GM19397 (cell line): ENCODE measurements at regions not wholly inside any gene's neighbourhood (a gene's known extent, or its start where the extent isn't known, plus 50 kb on each side); places are given as distances from the start of the nearest gene placed in this dataset.

Experiments
- ATAC-seq: cut with Tn5 transposase; IDR thresholded peaks from one replicate; pipeline ENCODE4 v1.9.1; 2021; ENCODE audit warnings: mild to moderate bottlenecking, moderate library complexity; ENCODE audit not compliant: unreplicated experiment

DNA sequence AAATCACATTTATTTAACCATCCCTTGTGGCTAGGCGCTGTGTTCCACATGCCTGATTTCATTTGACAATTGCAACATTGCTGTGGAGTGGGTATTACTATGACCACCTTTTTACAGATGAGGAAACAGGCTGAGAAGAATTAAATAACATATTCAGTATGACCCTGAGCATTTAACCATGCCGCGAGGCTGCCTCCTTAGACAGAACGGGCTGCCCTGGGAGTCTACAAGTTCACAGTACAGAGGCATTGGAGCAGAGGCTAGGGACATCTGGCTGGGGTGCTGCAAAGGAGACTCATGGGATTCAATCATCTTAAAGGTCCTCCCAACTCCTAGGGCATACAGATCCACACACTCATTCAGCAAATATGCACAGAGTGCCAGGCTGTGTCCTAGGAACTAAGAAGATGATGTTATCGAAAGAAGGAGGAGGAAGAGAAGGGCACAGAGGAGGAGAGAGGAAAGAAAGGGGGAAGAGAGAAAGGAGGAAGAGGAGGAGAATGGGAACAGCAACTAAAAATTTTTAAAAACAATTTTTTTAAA, 164.7 kb upstream of the CCND2 start:
- ATAC-seq = no peak

DNA sequence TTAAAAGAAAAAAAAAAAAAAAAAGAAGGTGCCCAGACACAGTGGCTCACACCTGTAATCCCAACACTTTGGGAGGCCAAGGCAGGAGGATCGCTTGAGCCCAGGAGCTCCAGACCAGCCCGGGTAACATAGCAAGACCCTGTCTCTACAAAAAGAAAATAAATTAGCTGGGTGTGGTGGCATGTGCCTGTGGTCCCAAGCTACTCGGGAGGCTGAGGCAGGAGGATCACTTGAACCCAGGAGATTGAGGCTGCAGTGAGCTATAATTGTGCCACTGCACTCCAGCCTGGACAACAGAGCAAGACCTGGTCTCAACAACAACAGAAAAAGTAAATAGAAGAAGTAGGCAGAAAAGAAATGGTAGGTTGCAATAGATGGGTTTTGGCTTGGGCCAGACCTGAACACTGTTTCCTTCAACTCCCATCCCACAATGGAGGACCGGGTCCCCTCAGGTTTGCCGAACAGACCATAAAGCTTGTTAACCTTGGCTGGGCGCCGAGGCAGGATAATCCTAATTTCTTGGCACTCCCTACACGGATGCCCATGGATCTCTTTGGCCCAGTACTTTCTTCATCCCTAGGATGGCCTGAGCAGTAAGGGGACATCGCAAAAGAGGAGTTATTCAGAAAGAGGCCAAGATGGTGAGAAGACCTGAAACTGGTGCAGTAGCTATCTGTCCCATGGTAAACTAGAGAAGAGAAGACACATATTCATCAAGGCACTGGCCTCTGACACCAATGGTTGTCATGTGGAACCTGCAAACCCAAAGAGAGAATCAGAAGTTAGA, 165.5 kb upstream of the CCND2 start:
- no peak for ATAC-seq

DNA sequence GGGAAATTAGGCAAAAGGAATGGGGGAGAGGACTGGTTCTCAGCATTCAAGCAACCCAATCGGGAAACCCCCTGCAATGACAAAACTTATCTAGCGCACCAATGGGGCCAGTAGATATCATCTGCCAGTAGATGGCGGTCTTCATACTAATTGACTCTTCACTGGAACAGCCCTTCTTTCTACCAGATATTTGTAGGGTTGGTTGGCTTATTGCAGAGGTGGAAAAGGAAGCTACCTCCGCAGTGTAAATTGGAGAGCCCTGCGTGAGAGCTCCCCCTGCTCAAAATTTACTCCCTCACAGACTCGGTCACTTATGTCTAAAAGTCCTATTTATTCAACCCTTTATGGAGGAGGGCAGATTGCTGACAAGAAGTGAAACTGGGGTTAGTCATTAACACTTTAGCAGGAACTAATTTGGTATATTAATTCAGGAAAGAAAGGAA, 166.1 kb upstream of the CCND2 start:
- peak; percentile 69 for ATAC-seq

GRCh38 chr12:4106621-4107020, 166.9 kb upstream of the CCND2 start:
- ATAC-seq = no peak

- no peak for ATAC-seq
Measured at GRCh38 chr12:4104722-4105244, 168.8 kb upstream of the CCND2 start.

DNA sequence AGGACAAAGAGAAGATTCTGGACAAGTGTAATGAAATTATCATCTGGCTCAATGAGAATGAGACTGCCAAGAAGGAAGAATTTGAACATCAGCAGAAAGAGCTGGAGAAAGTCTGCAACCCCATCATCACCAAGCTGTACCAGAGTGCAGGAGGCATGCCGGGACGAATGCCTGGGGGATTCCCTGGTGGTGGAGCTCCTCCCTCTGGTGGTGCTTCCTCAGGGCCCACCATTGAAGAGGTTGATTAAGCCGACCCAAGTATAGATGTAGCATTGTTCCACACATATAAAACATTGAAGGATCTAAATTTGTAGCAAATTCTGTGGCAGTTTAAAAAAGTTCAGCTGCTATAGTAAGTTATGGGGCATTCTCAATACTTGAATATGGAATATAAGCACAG, 174.3 kb upstream of the CCND2 start:
- ATAC-seq = no peak

- ATAC-seq = no peak
Measured at GRCh38 chr12:4091016-4091743, 182.4 kb upstream of the CCND2 start.

DNA sequence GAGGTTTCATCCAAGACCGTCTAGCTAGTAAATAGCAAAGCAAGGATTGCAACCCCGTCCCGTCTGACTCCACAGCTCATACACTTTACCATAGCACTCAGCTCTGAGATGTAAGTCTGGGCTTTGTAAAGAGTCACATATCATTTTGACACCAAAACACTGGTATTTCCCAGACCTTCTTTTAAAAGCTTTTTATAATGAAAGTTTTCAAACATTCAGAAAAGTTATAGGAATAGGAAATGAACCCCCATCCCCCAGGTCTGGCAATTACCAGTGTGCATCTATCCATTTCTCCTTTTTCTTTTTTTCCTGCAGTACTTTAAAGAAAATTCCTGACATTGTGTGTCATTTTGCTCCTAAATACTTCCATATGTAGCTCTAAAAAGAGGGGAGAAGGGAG, 183.6 kb upstream of the CCND2 start:
- no peak for ATAC-seq

- ATAC-seq = no peak
Measured at GRCh38 chr12:4089121-4089606, 184.4 kb upstream of the CCND2 start.

DNA sequence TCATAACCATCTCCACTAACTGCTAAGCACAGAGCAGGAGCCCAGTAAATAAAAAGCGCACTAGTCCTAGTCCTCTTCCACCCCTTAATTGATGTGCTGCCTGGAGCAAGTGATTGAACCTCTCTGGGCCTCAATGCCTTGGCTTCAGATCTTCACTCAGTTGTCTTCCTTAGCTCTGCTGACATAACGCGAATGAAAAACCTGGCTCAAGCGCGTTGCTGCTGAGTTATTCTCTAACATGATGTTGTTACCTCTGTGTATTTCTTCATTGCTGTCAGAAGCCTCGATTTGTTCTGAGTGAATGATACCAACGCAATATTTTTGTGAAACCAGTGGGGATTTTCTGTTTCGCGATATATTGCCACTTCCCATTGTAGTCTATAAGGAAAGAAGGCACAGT, 185.1 kb upstream of the CCND2 start:
- ATAC-seq = no peak

DNA sequence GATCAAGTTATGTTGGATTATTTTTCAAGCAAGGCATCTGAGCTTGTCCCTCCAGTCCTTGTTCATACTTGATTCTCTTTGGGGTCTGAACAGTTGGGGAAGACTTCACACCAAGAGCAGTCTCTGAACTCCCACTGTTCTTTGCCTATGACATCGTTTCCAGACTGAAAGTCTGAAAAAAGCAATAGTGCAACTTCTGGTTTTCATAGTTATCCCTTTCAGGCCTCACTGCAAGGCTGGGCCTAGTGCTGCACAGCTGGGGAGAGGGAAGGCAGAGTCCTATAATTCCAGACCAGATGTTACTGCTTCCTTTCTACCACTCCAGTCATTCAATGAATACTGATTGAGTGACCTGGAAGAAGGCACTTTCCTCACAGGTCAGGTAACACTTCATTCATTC, 187.1 kb upstream of the CCND2 start:
- no peak for ATAC-seq

GRCh38 chr12:4084573-4084972, 189.0 kb upstream of the CCND2 start:
- no peak for ATAC-seq

DNA sequence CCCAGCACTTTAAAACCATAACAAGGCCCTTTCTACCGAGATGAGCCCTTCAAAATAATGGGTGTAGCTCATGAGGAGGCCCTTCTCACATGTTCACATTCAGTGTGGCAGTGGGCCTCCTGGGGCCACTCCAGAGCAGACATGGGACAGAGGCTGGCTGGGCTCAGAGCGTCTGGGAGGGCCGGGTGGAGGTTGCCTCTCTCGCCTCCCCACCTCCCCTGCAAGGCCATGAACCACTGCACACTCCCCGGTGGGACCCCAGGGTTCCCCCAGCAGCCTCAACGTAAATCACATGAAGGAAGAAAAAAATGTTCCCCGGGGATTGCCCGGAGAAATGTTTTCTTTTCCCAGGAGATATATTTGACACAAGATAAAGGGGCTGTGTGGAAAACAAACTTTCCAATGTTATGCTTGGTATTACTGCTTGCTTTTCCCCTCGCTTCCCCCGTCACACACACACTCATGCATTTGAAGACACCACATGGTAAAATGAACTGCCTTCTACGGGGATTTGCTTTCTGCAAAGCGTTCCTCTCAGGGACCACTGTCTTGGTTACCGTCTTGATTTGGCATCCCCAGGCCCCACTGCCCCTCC, 190.7 kb upstream of the CCND2 start:
- no peak for ATAC-seq

GRCh38 chr12:4080213-4080612, 193.3 kb upstream of the CCND2 start:
- no peak for ATAC-seq

DNA sequence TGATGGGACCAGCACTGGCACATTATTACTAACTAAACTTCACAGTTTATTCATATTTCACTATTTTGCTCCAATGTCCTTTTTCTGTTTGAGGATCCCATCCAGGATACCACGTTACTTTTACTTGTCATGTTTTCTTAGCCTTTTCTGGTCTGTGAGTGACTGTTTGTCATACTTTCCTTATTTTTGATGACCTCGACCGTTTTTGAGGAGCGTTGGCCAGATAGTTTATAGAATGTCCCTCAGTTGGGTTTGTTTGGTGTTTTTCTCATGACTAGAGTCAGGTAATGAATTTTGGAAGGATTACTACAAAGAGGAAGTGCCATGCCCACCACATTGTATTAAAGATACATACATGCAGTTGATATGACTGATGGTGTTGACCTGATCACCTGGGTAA, 199.4 kb upstream of the CCND2 start:
- ATAC-seq = no peak

- ATAC-seq = no peak
Measured at GRCh38 chr12:4069670-4070010, 196.4 kb upstream of the PARP11 start.

DNA sequence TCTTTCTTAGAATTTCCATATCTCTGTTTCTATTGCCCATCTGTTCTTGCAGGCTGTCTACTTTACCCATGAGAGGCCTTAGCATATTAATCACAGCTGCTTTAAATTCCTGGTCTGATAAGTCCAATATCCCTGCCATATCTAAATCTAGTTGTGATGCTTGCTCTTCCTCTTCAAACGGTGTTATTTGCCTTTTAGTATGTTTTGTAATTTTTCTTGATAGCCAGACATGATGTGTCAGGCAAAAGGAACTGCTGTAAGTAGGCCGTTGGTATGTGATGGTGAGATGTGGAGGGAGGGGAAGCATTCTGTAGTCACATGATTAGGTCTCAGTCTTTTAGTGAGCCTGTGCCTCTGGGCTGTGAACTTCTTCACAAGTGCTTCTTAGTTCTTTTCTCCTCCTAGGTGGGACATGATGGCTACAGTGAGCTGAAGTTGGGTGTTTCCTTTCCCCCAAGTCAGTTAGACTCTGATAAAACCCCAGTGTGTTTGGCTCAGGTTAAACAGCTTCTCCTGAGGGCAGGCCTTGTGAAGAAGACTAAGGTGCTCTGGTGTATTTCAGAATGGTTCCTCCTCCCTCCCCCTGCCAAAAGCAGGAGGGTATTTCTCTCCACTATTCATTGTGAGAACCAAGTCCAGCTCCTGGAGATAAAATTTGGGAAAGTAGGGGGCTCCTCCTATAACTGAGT, 195.9 kb upstream of the PARP11 start:
- ATAC-seq = no peak

GRCh38 chr12:4064008-4064407, 190.8 kb upstream of the PARP11 start:
- no peak for ATAC-seq

- no peak for ATAC-seq
Measured at GRCh38 chr12:4059898-4060568, 186.8 kb upstream of the PARP11 start.
